G401 (cell line): ENCODE measurements at regions not wholly inside any gene's neighbourhood (a gene's known extent, or its start where the extent isn't known, plus 50 kb on each side); places are given as distances from the start of the nearest gene placed in this dataset.

ENCODE experiments used
- DNase-seq: peaks from one replicate; pipeline ENCODE4 v3.0.0-alpha.2; 2015; ENCODE audit warnings: low spot score
- in situ Hi-C: cut with HindIII; loops from 2 replicates; pipeline ENCODE4 v1.10.0; 2016; ENCODE audit warnings: low sequenced_read_pairs, mixed read lengths

- no peak for DNase-seq
- in situ Hi-C loops = no loop called here
Observed at GRCh38 chr15:69660658-69661405, 208.2 kb downstream of the RPLP1 start.

DNA sequence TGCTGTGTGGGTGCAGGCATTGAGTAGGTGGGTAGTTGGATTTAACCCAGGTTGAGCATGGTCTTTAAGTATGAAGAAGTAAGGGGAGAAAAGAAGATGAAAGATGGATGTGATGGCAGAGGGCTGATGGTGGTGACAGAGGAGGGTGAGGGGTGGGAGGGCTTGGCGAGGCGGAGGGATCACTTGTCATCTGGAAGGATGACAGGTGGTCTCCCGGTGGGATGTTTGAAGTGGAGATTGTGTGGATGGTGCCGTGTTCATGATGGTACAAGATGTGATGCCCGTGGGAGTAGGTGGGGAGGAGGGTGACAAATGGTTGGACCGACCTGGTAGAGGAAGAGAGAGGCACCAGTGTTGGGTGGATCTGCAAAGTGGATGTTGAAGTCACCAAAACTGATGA is 208.8 kb downstream of the RPLP1 start:
- no peak for DNase-seq
- in situ Hi-C loops = no loop called here

- in situ Hi-C loops = no loop called here
- DNase-seq = no peak
Observed at GRCh38 chr15:69661871-69662644, 209.4 kb downstream of the RPLP1 start.

- DNase-seq = no peak
- in situ Hi-C loops = no loop called here
Observed at GRCh38 chr15:69662645-69663000, 210.0 kb downstream of the RPLP1 start.

DNA sequence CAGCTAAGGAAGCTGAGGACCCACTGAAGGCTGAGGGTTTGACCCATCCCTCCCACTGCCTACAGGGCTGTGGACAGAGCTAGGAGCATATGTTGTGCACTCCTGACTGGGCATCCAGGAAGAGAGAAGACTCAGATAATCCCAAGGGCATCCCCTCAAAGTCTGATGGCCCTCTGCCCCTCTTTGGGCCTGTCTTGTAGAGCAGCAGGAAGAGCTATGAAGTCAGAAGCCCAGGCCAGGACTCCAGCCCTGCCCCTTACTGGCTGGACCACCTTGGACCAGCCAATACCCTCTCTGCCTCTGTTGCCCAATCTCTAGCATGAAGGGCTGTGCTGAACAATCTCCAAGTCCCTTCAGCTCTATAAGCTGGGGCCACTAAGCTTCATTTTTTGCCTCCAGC is 210.8 kb downstream of the RPLP1 start:
- DNase-seq = no peak
- in situ Hi-C loops = no loop called here

DNA sequence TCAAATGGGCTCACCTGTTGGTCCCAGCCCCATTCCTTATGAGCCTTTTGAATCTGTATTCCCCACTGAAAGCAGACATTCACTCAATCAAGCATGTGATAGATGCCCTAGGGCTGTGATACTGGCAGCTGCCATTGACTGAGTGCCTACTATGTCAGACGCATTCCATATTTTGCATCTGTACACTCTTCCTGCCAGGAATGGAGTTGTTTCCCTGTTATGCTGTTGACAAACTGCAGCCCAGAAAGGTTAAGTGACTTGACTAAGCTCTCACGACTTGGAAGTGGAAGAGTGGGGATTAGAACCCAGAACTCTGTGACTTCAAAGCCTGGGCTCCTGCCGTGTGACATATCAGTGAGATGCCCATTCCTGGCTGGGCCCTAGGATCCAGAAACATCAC is 211.4 kb downstream of the RPLP1 start:
- DNase-seq = no peak
- in situ Hi-C loops = no loop called here

DNA sequence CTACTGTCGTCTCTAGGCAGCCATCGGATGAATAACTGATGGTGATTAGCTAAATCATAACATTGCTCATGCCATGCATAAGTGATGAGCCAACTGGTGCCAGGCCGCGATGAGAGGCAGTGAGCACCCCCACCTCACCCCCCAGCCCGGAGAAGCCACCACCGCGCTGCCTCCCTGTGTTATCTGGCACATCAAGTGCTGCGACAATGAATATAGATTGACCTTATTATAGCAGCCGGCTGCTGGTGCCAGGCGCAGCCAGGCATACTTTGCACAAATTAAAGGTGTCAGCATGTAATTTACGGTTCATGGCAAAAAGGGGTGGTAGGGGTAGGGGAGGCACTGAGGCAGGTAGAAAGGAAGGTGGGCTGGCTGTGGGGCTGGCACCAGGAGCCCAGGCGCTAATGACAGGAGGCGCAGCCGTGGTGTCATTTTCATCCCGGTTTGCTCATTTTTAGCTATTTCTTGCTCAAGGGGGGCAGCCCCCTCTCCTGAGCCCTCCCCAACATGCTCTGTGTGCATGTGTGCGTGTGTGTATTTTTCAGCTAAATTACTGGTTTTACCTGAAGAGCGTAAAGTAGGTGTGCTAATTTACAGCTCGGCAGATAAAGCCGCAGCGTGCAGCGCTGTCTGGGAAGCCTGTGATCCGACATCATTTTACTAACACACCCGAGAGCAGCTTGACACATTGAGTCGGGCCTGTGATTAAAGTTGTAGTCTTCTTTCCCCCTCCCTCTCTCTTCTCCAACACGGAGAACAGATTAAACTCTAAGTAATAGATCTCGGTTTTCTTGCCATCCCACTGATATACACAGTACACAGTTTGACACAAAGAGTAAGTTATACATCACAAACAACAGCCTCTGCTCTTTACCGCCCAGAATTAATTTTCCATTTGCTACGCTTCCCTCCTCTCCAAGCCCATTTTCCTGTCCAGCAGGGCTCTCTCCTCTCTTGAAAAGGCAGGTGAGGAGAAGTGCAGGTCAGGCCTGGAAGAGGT is 212.3 kb downstream of the RPLP1 start:
- in situ Hi-C loops = no loop called here
- DNase-seq = peak; percentile 36

DNA sequence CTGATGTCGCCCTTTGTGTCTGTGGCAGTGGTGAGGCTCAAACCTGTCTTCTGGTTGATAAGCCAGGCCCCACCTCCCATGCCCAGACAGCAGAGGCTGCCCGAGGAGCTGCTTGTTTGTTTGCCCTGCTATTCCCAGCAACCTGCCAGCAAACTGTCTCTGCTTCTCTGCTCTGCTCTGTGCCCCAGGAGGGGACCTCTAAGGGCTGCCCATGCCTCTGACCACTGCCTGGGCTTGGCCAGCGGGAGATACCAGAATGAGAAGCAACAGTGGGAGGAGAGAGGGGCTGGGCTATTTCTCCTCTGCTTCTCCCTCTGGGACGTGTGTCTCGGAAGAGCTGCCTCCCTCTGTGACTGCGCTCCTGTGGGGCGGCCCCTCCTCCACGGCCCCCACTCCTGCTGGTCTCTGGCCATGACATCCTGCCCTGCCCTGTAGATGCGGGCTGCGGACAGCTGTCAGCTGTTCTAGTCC is 213.1 kb downstream of the RPLP1 start:
- in situ Hi-C loops = no loop called here
- no peak for DNase-seq

DNA sequence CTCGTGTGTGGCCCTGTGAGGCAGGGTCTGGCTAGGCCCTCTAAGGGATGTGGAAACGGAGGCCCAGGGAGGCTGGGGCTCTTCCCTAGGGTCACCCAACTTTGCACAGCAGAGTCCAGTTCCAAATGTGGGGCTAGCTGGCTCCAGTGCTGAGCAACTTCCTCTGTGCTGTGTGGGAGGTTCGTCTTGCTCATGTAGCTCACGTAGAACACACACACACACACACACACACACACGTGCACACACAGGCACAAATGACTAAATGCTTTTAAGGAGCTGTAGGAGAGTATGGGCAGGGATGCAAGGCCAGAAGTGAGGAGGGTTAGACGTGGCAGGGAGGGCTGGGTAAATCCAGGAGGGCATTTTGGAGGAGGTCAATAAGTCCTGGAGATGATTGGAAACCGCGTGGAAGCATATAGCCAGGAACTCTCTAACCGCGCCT is 213.8 kb downstream of the RPLP1 start:
- in situ Hi-C loops = no loop called here
- no peak for DNase-seq

DNA sequence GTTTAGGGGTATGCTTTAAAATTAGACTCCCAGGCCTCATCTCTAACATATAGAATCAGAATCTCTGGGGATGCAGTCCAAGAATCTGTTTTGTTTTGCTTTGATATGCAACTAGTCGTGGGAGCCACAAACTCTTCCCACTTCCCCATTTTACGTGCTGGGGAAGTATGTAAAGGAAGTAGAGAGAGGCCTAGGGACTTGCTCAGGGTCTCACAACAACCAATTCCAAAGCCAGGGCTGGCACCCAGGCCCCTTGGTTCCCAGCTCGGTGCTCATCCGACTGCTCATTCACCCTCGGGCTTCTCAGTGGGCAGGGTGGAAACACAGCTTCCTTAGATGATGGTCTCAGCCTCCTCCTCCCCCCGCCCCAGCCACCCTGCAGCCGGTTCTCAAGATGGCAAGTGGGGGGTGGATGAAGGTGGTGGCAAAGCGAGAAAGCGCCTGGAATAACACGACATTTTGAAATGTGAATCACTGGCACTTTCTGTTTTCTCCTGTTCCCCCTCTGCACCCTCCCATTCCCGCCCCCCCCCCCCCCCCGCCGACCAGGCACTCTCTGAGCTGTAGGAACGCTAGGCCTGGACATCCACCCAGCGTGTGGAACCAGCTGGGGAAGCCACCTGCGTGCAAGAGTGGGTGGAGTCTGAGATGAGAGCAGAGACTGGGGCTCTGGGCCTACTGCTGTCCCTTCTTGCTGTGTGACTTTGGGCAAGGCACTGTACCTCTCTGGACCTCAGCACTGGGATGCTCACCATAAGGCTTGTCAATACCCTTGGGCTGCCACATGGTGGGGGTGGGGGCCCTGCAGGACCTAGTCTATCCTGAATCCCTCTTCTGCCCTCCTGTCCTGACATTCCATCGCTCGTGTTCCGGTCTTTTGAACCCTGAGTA is 214.5 kb downstream of the RPLP1 start:
- in situ Hi-C loops = no loop called here
- DNase-seq = no peak

- no peak for DNase-seq
- in situ Hi-C loops = no loop called here
Observed at GRCh38 chr15:69668039-69668705, 215.6 kb downstream of the RPLP1 start.

DNA sequence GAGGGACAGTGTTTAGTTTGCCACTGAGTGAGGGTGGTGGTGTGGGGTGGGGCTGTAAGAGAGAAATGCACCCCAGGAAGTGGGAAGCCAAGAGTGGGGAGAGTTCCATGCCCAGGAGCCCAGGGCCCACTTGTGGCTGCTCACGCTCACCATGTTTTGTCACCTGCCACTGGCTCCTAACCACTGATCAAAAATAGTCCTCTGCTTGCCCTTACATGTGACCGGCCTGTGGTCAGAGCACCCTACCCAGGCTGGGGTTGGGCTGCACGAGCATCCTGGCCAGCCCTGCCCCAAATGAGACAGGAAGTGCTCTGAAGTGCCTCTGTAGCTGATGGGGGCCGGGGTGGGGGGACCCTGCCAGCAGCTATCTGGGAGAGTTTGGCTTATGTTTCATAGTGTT is 216.3 kb downstream of the RPLP1 start:
- DNase-seq = no peak
- in situ Hi-C loops = no loop called here

DNA sequence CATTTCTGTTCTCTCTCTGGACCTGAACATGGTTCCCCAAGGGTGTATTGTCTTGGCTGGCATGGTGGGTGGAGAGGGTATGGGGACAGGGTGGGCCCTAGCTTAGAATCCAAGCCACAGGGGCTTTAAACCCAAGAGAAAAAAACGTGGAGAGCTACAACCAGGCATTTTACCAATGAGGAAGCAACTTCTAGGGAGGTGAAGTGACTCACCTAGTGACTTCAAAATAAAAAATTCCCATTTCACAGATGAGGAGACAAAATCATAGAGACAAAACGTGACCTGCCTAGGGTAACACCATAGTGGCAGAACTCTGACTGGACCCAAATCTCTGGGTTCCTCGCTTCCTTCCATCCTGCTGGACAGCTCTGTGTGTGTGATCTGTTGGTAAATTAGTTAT is 216.8 kb downstream of the RPLP1 start:
- no peak for DNase-seq
- in situ Hi-C loops = no loop called here

GRCh38 chr15:69673291-69673881 is 220.8 kb downstream of the RPLP1 start:
- in situ Hi-C loops = no loop called here
- no peak for DNase-seq

GRCh38 chr15:69675731-69676130 is 223.1 kb downstream of the RPLP1 start:
- in situ Hi-C loops = no loop called here
- DNase-seq = no peak

GRCh38 chr15:69677403-69677802 is 224.8 kb downstream of the RPLP1 start:
- DNase-seq = no peak
- in situ Hi-C loops = no loop called here

DNA sequence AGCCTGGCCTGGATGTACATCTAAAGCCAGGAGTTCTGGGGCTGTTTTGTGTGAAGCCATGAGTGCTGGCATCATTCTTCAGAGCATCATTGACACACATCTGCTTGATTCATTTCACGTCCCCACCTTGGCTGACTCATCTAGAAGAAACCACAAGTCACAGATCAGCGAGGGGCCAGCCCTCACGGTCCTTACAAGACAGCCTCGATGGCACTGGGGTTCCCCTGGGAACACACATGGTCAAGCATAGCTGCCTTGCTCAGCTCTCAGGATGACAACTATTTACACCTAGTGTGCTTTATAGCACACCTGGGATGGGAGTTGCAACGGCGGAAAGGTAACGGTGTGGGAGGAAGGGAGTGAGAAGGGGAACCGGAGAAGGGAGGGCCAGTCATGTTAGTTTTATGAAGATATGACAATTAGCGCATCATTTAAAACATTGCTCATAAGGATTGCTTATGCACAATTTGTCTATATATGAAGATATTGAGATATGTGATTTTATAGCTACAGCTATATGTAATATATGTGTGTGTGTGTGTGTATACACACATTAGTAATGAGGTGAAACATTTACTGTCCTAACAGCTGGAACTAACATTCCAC is 227.1 kb downstream of the RPLP1 start:
- in situ Hi-C loops = no loop called here
- DNase-seq = no peak
